PFSK-1 (cell line): ENCODE measurements at regions not wholly inside any gene's neighbourhood (a gene's known extent, or its start where the extent isn't known, plus 50 kb on each side); places are given as distances from the start of the nearest gene placed in this dataset.

Experiments used
- FOXP2 ChIP-seq: optimal IDR thresholded peaks from 2 replicates; pipeline ENCODE3; 2011; ENCODE audit warnings: borderline replicate concordance, control low read depth, inconsistent platforms; ENCODE audit not compliant: insufficient read depth; ENCODE audit errors: extremely low read length, extremely low read depth
- POLR2AphosphoS5 ChIP-seq: IDR thresholded peaks from 2 replicates; pipeline ENCODE4 v1.6.1; 2012; ENCODE audit warnings: low read depth, mild to moderate bottlenecking, control low read depth, low read length, moderate library complexity
- REST ChIP-seq, 2 experiments: IDR thresholded peaks; 2 replicates each; pipeline versions ENCODE4 v1.6.1 to v1.8.0; 2011 to 2012; ENCODE audit warnings: low read depth in 2 of 2, low read length in 2 of 2, control low read depth in 1 of 2, inconsistent platforms in 1 of 2, mild to moderate bottlenecking in 1 of 2, moderate library complexity in 1 of 2; ENCODE audit not compliant: insufficient read depth in 1 of 2
- SIN3A ChIP-seq: IDR thresholded peaks from 2 replicates; pipeline ENCODE4 v1.6.1; 2012; ENCODE audit warnings: mild to moderate bottlenecking, low read length, moderate library complexity, borderline replicate concordance; ENCODE audit not compliant: insufficient read depth
- TAF1 ChIP-seq: IDR thresholded peaks from 2 replicates; pipeline ENCODE4 v1.6.1; 2012; ENCODE audit warnings: low read length, control low read depth, borderline replicate concordance; ENCODE audit not compliant: insufficient read depth

GRCh38 chr5:74562122-74562521 is 78.4 kb downstream of the ENC1 start:
- TF ChIP-seq SIN3A (no peak), TAF1 (no peak), FOXP2 (no peak), POLR2AphosphoS5 (no peak)

DNA sequence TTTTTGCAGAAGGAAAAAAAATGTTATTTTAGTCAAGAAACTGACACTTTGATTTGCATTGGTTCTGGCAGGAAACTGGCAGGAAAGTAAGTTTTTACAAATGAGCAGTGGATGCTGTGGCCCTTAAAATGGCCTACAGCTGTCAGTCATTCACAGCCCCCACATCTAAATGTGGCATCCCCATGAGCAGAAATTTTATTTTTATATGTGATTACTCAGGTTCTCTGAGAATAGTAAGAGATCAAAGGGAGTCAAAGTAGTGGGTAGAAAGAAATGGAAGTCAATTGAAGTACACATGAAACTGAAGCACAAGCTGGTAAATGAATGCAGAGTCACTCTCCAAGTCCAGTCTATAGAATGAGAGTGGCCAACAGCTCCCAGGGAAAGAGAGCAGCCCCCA is 80.3 kb downstream of the ENC1 start:
- no peak for TF ChIP-seq SIN3A
- TF ChIP-seq REST (IDR thresholded peaks at IDR 0.05; ENCODE audit: insufficient read depth in 1 of 2, low read depth in 2 of 2, low read length in 2 of 2) = no peak
- no peak for TF ChIP-seq POLR2AphosphoS5
- no peak for TF ChIP-seq TAF1
- no peak for TF ChIP-seq FOXP2

GRCh38 chr5:74556631-74557595 is 83.6 kb downstream of the ENC1 start:
- TF ChIP-seq POLR2AphosphoS5 (no peak), FOXP2 (no peak), REST (IDR thresholded peaks at IDR 0.05; ENCODE audit: insufficient read depth in 1 of 2, low read depth in 2 of 2, low read length in 2 of 2) (no peak), SIN3A (no peak), TAF1 (no peak)

GRCh38 chr5:74556006-74556405 is 84.5 kb downstream of the ENC1 start:
- no peak for TF ChIP-seq FOXP2
- no peak for TF ChIP-seq POLR2AphosphoS5
- no peak for TF ChIP-seq TAF1

DNA sequence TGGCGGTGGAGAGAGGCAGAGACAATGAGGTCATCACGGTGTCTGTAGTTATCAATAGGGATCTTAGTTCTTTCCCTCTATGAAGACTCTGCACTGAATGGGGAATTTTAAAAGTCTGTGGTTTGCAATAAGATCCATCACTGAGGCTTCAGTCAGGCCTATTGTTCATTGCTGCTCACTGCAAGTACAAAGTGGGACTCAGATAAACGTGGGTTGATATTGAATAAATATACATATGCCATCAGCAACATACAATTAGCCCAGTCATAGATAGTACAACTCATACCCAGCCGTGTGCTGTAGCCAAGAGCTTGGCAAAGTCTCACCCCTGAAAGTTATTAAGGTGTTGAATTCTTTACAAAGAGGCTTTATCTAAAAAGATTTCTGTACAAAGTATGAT is 88.4 kb downstream of the ENC1 start:
- TF ChIP-seq TAF1 = no peak
- no peak for TF ChIP-seq FOXP2
- no peak for TF ChIP-seq SIN3A
- no peak for TF ChIP-seq POLR2AphosphoS5
- TF ChIP-seq REST (IDR thresholded peaks at IDR 0.05; ENCODE audit: insufficient read depth in 1 of 2, low read depth in 2 of 2, low read length in 2 of 2) = no peak

DNA sequence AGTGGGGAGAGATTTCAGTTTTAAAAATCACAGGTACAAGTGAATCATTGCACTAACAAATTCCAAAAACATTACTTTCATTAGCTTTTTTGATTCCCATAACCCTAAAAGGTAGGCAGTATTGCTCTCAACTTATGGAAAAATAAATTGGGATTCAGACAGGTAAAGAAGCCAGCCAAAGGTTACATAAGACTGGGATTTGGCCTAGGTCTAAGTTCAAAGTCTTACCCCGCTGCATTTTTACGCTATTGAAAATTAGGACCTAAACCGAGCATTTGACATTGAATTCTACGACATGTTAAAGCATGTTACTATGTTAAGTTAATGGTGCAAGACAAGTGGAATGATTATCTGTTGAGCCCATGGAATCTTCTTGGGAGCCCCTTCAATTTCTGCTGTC is 89.6 kb downstream of the ENC1 start:
- TF ChIP-seq POLR2AphosphoS5 (no peak), FOXP2 (no peak), REST (IDR thresholded peaks at IDR 0.05; ENCODE audit: insufficient read depth in 1 of 2, low read depth in 2 of 2, low read length in 2 of 2) (no peak), TAF1 (no peak), SIN3A (no peak)
